ENCODE measurements at regions not wholly inside any gene's neighbourhood (a gene's known extent, or its start where the extent isn't known, plus 50 kb on each side); places are given as distances from the start of the nearest gene placed in this dataset.

DNA sequence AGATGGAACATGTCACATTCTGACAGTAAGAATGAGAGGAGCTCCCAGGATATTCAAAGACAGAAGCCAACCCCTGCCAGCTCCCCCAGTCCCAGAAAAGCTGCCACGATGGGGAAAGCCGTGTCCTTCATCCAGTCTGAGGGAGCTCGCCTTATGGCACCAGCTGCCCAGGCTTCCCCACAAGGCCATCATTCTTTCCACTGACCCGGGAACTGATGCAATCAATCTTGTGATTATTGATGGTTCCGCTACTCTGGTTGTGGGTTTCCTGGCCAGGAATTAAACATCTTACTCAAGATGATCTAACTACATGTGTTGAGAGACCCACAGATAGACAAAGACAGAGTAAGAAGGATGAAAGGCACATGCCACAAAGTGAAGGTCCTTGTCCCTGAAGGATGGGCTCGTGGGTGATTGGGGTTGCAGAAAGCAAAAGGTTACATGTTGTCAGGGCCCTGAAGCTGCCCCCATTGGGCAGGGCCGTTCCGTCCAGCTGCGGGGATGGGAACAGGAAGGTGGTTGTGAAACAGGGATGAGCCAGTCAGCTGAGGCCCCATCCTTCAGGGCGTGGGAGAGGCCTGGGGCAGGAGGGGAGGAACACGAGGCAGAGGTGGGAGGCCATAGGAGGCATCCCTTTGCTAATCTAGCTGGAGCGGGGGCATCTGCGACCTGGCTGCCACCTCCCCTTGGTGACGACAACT lies 127.6 kb downstream of the OAT start:
- RAD21 ChIA-PET (ENCODE audit: unreplicated experiment) = interaction anchor here (0.9 to 1.6 kb wide), 7 partner anchors 8 to 255 kb away, joined by 3 to 11 read pairs (median 5); no protein-coding TSS in a partner anchor
- SMC1A ChIA-PET (ENCODE audit: uncharacterized antibody, unreplicated experiment) = interaction anchor here (0.8 to 3.4 kb wide), 11 partner anchors 12 to 252 kb away, joined by 3 to 13 read pairs (median 5); no protein-coding TSS in a partner anchor
- CTCF ChIA-PET = interaction anchor here (0.6 to 2.5 kb wide), 10 partner anchors 13 to 297 kb away, joined by 3 to 8 read pairs (median 4); no protein-coding TSS in a partner anchor
- no peaks in the 10 kb centered on the region; the same call in 2 of the 3 replicates for H3K9me3 ChIP-seq (replicated peaks; ENCODE audit: control insufficient read depth, insufficient read depth, low read length)
- no peak for DNase-seq (ENCODE audit: low read depth, low spot score)
- no peaks in the 10 kb centered on the region for H4K20me1 ChIP-seq (ENCODE audit: control insufficient read depth, insufficient read depth)
- no peak for FAIRE-seq
- no peaks in the 10 kb centered on the region for H3K27me3 ChIP-seq (replicated peaks in 1 of 2; ENCODE audit: control insufficient read depth in 2 of 2, insufficient read depth in 2 of 2, low read length in 1 of 2)
- no peak for ATAC-seq
- POLR2A ChIA-PET = no interaction called here
- H3K4me3 ChIP-seq = no peak overlapping the region
- no peaks in the 10 kb centered on the region for H3K79me2 ChIP-seq (ENCODE audit: control insufficient read depth, insufficient read depth, low read length)
- peaks cover 49% of the 10 kb centered on the region for H3K4me1 ChIP-seq (ENCODE audit: control insufficient read depth, insufficient read depth, low read length)
- H2AFZ ChIP-seq (ENCODE audit: control insufficient read depth, low read depth, low read length) = no peak overlapping the region
- TF ChIP-seq NFXL1 (IDR thresholded peaks at IDR 0.05; ENCODE audit: borderline replicate concordance) (no peak), RUNX3 (IDR thresholded peaks at IDR 0.05; ENCODE audit: low read length) (peak; percentile 29; the same call in 1 of the 2 replicates)
- H3K4me2 ChIP-seq (ENCODE audit: control insufficient read depth, insufficient read depth) = no peak overlapping the region
- H3K27ac ChIP-seq (ENCODE audit: control insufficient read depth, insufficient read depth) = peak overlapping the region; percentile 68
- in situ Hi-C loops (cut with MboI) = no loop called here
- 77% methylated on average over 14 of the region's 14 CpGs for WGBS (ENCODE audit: insufficient coverage, insufficient replicate concordance, low lambda C conversion rate, missing lambda C conversion rate)
- no peaks in the 10 kb centered on the region for H3K36me3 ChIP-seq (ENCODE audit: control insufficient read depth in 2 of 2, insufficient read depth in 2 of 2, low read length in 1 of 2)
- intact Hi-C loops (cut with micrococcal nuclease; ENCODE audit: unreplicated experiment) = no loop called here
- H3K9ac ChIP-seq (ENCODE audit: control insufficient read depth, insufficient read depth, low read length) = no peak overlapping the region
- no TSS peak for BruUV-seq (replicated peaks)

DNA sequence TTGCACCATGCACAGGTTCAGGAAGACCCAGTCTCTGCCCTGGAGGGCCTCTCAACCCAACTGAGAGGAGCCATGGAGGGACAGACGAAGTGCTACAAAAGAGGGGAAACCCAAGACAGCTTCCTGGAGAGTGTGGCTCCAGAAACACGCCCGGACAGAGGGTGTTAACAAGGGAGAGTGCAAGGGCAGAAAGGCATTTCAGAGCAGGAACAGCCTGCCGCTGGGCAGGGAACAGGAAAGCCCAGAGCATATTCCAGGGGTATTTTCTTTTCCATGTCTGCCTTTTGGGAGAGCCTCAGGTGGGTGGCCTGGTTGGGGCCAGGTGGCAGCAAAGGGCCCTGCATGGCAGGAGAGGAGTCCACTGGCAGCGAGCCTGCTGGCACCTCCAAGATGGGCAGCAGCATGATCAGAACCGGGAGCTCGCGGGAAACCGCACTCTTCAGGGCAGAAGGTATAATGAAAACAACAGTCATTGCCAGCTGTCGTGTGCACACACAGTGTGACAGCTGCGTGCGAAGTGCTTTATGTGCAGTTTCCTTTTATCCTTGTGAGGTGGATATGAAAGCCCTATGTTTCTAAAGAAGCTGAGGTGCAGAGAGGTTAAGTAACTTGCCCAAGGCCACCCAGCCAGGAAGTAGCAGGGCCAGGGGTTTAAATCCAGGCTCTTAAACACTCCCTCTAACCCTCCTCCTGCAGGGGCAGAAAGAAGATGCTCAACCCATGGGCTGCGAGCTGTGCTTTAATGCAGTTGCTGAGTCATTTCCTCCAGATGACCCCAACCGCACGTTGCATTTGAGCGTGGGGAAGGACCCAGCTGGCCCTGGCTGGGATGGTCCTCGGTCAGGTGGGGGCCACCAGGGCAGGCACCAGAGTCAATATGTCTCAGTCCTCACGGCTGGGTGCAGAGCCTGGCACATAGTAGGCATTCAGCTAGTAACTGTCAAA lies 128.6 kb downstream of the OAT start:
- no TSS peak for BruUV-seq (replicated peaks)
- CTCF ChIA-PET = interaction anchor here (0.6 to 2.5 kb wide), 13 partner anchors 10 to 296 kb away, joined by 3 to 9 read pairs (median 4); no protein-coding TSS in a partner anchor
- H3K4me2 ChIP-seq (ENCODE audit: control insufficient read depth, insufficient read depth) = peak overlapping the region; percentile 84
- peak overlapping the region; percentile 15 for H3K9ac ChIP-seq (ENCODE audit: control insufficient read depth, insufficient read depth, low read length)
- DNase-seq (ENCODE audit: low read depth, low spot score) = peak; percentile 80
- 1% methylated on average over 18 of the region's 18 CpGs for WGBS (ENCODE audit: insufficient coverage, insufficient replicate concordance, low lambda C conversion rate, missing lambda C conversion rate)
- H3K27me3 ChIP-seq (replicated peaks in 1 of 2; ENCODE audit: control insufficient read depth in 2 of 2, insufficient read depth in 2 of 2, low read length in 1 of 2) = no peaks in the 10 kb centered on the region
- peaks cover 55% of the 10 kb centered on the region for H3K4me1 ChIP-seq (ENCODE audit: control insufficient read depth, insufficient read depth, low read length)
- H3K9me3 ChIP-seq (replicated peaks; ENCODE audit: control insufficient read depth, insufficient read depth, low read length) = no peaks in the 10 kb centered on the region; the same call in 2 of the 3 replicates
- no peaks in the 10 kb centered on the region for H4K20me1 ChIP-seq (ENCODE audit: control insufficient read depth, insufficient read depth)
- peak overlapping the region; percentile 46 for H2AFZ ChIP-seq (ENCODE audit: control insufficient read depth, low read depth, low read length)
- intact Hi-C loops (cut with micrococcal nuclease; ENCODE audit: unreplicated experiment) = loop anchor here (5.0 kb wide), 2 partner anchors 38 to 293 kb away; no protein-coding TSS in a partner anchor
- peak; percentile 76 for ATAC-seq
- SMC1A ChIA-PET (ENCODE audit: uncharacterized antibody, unreplicated experiment) = interaction anchor here (0.6 to 3.4 kb wide), 13 partner anchors 11 to 442 kb away, joined by 3 to 13 read pairs (median 4); no protein-coding TSS in a partner anchor
- FAIRE-seq = peak; percentile 83
- H3K27ac ChIP-seq (ENCODE audit: control insufficient read depth, insufficient read depth) = peak overlapping the region; percentile 68
- no peaks in the 10 kb centered on the region for H3K36me3 ChIP-seq (ENCODE audit: control insufficient read depth in 2 of 2, insufficient read depth in 2 of 2, low read length in 1 of 2)
- POLR2A ChIA-PET = interaction anchor here (0.6 kb wide), 1 partner anchor 182 kb away, joined by 3 read pairs; no protein-coding TSS in a partner anchor
- RAD21 ChIA-PET (ENCODE audit: unreplicated experiment) = interaction anchor here (0.7 to 1.6 kb wide), 8 partner anchors 9 to 446 kb away, joined by 3 to 11 read pairs (median 5); no protein-coding TSS in a partner anchor
- no peak overlapping the region for H3K4me3 ChIP-seq
- no peaks in the 10 kb centered on the region for H3K79me2 ChIP-seq (ENCODE audit: control insufficient read depth, insufficient read depth, low read length)
- in situ Hi-C loops (cut with MboI) = loop anchor here (10.0 kb wide), 1 partner anchor 895 kb away; no protein-coding TSS in a partner anchor
- TF ChIP-seq MEF2B (IDR thresholded peaks at IDR 0.05; ENCODE audit: partially characterized antibody, poor library complexity, severe bottlenecking) (peak; percentile 60), SRF (IDR thresholded peaks at IDR 0.05; ENCODE audit: low read depth in 2 of 2, low read length in 2 of 2) (peak in 1 of 2 experiments; percentile 11; a peak in 1 of 4 replicates), IKZF1 (conservative IDR thresholded peaks at IDR 0.05) (peak; percentile 59; the same call in 1 of the 2 replicates), ATF7 (IDR thresholded peaks at IDR 0.05; ENCODE audit: low read depth) (no peak), KLF5 (IDR thresholded peaks at IDR 0.05; ENCODE audit: partially characterized antibody) (peak; percentile 25), GATAD2B (conservative IDR thresholded peaks at IDR 0.05; ENCODE audit: low read depth) (peak; percentile 57; the same call in 1 of the 2 replicates), FOXM1 (IDR thresholded peaks at IDR 0.05; ENCODE audit: low read depth, low read length) (peak; percentile 82), YBX1 (IDR thresholded peaks at IDR 0.05) (no peak), SP1 (IDR thresholded peaks at IDR 0.05; ENCODE audit: low read depth, low read length) (peak; percentile 13), TCF12 (IDR thresholded peaks at IDR 0.05; ENCODE audit: low read depth, low read length) (peak; percentile 96), EED (IDR thresholded peaks at IDR 0.05; ENCODE audit: low read depth) (peak; percentile 45; the same call in 1 of the 2 replicates), CREM (IDR thresholded peaks at IDR 0.05; ENCODE audit: low read depth) (peak; percentile 6; the same call in 1 of the 2 replicates), EGR1 (IDR thresholded peaks at IDR 0.05; ENCODE audit: borderline replicate concordance in 1 of 2, low read depth in 2 of 2, low read length in 2 of 2) (0 out of 3 replicates have a peak, but pooled peaks of 1 of the 2 experiments have one; percentile 30), BCL11A (IDR thresholded peaks at IDR 0.05; ENCODE audit: low read depth, low read length) (peak; percentile 77)

Data from GM12878 (cell line).